NCI-H2107 treated with DMSO at 0.1 percent for 48 hours (cell line): ENCODE measurements at regions not wholly inside any gene's neighbourhood (a gene's known extent, or its start where the extent isn't known, plus 50 kb on each side); places are given as distances from the start of the nearest gene placed in this dataset.

Source experiments
- DNase-seq: peaks from one replicate; lab custom pipeline; 2025; ENCODE audit not compliant: unreplicated experiment; lab: John Stamatoyannopoulos, UW

DNA sequence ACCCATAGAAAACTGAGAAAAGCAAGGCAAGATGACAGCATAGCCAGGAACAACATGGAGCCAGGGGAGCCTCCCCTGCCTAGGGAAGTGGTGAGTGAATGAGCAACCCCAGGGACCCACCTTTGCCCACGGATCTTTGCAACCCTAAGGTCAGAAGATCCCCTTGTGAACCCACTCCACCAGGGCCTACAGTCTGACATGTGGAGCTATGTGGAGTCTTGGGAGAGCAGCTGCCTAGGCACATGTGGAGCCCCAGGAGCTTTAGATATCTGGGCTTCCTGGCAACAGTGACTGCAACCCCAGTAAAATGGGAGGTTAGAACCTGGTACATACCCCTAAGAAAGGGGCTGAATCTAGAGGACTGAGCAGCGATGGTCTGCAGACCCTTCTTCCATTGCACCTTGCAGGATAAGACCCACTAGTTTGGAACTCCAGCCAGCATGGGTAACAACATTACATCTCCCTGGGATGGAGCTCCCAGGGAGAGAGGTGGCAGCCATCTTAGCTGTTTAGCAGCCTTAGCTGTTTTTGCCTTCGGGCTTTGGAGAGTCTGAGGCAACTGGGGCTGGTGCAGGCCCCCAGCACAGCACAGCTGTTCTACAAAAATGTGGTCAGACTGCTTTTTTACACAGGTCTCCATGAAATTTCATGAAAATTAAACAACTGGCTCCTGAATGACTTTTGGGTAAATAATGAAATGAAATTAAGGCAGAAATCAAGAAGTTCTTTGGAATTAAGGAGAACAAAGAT, 104.7 kb upstream of the TRIM2 start:
- DNase-seq = no peak

GRCh38 chr4:153106736-153107135, 97.5 kb upstream of the TRIM2 start:
- DNase-seq = peak; percentile 51

- DNase-seq = no peak
Measured at GRCh38 chr4:153107246-153107645, 97.0 kb upstream of the TRIM2 start.

DNA sequence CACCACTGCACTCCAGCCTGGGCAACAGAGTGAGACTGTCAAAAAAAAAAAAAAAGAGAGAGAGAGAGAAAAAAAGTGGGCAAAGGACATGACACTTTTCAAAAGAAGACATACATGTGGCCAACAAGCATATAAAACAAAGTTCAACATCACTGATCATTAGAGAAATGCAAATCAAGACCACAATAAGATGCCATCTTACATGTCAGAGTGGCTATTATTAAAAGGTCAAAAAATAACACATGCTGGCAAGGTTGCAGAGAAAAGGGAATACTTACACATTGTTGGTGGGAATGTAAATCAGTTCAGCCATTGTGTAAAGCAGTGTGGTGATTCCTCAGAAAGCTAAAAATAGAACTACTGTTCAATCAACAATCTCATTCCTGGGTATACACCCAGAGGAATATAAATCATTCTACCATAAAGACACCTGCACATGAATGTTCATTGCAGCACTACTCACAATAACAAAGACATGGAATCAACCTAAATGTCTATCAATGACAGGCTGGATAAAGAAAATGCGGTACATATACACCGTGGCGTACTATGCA, 94.9 kb upstream of the TRIM2 start:
- DNase-seq = no peak

DNA sequence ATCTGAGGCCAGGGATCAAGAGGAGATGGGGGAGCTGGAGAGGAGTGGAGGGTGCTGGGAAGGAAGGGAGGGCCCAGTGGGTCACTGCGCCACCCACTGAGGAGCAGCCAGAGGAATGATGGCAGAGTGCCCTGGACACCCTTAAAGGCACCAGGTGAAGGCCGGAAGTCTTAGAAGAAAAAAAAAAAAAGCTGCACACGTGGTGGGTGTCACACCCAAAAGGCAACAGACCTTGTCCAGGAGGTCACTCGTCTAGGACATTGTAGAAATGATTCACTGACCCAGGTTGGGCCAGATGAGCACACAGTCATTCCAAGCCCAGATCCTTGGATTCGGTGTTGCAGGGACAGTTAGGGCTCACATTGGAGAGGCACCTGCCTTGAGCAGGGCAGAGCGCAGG, 93.5 kb upstream of the TRIM2 start:
- DNase-seq = no peak

DNA sequence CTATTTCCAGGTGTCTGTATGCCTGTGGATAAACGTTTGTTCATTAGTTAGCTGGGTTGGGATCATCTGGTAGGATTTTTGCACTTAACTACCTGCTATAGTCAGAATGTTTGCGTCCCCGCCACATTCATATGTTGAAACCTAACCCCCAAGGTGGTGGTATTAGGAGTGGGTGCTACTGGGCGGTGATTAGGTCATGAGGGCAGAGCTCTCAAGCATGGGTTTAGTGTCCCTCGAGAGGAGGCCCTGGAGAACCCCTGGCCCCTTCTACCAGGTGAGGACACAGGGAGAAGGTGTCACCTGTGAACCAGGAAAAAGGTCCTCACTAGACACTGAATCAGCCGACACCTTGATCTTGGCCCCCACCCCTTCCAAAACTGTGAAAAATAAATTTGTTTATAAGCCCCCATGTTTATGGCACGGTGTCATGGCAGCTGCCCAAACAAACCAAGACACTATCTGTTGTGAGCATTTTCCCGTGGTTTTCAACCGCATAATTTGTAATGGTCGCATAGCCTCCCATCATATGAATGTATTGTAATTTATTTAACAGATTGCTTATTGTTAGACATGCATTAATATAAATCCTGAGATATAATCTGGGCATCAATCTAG, 92.7 kb upstream of the TRIM2 start:
- no peak for DNase-seq

DNA sequence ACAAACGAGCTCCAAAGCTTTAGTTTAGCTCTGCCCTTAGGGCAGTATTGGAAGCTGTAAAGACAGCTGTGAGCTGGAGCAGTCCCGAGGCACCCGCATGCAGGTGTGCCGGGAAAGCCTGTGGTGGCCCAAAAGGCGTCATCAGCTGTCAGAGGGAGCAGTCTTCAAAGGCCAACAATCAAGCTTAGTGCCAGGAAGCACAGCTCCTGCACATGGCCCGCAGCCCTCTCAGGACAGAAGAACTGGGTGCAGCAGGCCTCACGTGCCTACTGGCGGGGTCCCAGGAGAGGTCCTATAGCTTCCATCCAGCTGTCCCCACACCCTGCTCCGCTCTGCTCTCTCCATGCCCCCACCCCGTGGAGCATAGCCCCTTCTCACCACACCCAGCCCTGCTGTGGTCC, 92.2 kb upstream of the TRIM2 start:
- peak; percentile 2 for DNase-seq

DNA sequence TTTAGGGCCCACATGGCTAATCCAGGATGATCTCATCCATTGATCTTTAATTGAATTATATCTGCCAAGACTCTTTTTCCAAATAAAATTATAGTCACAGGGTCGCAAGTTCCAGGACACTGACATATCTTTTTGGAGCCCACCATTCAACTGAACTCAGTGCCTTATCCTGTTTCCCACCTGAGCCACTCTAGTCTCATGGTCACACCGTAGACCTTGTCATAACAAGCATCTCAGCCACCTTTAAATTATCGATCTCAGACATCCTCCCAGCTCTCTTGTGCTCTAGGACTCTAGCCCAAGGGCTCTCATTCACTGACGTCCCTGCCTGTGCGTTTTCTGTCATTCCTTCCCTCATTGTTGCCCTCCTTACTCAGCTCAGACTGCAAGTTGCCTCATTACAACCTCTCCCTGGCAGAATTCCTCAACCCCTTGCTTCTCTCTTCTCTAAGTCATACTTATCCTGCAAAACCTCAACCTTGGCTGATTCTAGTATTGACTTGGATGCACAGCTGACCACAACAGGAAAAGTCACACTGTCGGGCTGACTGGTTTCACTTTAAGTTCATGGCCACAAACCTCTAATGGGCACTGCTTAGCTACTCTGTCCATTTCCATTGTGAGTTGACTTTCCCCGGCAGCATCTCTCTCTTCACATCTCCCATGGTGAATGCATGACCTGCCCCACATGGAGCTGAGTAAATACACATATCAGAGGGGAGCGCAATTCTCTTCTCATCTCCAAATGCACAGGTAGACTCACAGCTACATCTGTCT, 91.0 kb upstream of the TRIM2 start:
- no peak for DNase-seq

GRCh38 chr4:153113838-153114105, 90.5 kb upstream of the TRIM2 start:
- no peak for DNase-seq

DNA sequence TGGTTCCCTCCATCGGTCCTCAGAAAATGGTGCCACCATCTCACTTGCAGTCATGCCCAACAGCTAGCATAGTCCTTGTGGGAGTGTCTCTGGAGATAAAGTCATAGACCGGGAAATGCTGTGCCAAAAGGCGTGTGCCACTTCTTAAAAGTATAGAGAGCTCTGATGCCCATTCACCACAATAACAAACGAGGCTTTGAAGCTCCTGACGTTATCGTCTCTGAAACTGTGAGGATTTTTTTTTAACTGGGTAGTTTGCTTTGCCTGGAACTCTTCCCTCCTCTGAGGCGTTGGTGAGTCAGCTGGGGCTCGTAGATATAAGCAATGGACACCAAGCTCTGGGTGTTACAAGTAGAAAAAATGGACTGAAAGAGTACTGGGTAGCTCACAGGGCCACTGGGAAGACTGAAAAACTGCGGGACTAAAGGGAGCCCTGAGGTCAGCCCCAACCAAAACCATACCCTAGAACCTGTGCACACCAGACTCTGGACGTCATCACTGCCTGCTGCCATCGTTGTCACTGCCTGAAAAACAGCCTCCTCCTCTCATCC, 89.4 kb upstream of the TRIM2 start:
- no peak for DNase-seq

DNA sequence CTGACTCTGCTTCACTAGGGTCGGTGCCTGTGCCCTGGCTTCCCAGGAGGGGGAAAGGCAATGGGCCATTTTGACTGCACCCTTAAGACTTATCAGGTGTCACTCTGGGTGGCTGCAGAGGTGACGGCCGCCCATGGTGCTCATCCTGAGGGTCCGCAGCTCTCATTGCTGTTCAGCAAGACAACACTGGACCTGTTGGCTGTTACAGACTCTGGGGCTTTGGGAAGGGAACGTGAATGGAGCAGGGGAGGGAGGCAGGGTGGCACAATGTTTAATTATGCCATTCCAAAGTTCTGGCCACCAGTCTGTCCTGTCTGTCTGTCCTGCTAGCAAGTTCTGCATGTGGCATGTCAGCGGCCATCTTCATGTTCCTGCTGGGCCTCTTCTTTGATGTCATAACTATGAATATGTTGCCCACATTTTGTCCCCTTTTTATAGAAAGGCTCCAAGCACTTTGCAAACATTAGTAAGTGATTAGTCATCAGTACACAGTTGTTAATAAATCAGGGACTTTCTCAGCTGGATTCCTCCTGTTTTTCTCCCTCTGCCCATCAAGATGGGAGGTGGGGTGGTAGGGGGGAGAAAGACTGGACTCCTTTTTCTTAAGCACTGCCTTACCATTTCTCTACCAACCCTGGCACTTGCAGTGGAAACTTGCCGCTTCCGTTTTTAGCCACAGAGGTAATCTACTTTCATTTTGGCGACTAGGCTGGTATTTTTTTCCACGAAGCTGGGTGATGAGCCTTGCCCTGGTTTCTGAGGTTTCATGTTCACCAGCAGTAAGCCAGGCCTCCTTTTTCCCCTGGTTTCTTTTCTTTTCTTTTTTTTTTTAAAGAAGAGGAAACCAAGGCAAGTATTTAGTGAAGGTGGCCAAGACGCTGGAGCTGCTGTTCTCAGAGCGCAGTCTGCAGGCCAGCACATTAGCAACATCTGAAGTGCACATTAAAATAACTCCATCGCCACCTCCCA, 88.6 kb upstream of the TRIM2 start:
- no peak for DNase-seq

DNA sequence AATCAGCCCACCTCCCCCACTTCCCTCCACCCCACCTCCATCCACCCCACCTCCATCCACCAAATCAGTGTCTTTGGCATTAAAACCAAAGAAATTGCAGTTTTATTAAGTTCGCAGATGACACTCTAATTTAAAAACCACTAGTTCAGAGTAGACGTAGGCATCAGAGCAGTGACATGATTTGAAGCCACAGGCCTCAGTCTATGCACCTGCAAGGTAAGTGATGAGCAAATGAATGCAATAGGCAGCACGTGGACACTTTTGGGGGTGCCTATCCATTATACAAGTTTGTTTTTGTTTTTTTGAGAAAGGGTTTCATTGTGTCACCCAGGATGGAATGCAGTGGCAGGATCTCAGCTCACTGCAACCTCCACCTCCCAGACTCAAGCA, 88.0 kb upstream of the TRIM2 start:
- no peak for DNase-seq

DNA sequence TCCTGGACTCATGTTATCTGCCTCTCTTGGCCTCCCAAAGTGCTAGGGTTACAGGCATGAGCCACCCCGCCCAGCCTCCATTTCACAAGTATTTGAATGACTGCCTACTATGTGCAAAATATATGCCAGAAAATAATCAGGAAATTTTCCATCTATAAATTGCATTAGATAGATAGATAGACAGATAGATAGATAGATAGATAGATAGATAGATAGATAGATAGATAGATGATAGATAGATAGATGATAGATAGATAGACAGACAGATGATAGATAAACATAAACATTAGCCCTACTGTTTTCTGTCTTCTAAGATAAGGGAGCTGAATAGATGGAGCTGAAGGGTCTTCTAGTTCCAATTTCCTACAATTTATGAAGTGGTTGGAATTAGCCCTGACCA, 87.4 kb upstream of the TRIM2 start:
- no peak for DNase-seq

- DNase-seq = no peak
Measured at GRCh38 chr4:153117554-153117953, 86.7 kb upstream of the TRIM2 start.

GRCh38 chr4:153119626-153120025, 84.6 kb upstream of the TRIM2 start:
- DNase-seq = no peak

GRCh38 chr4:153120235-153120634, 84.0 kb upstream of the TRIM2 start:
- DNase-seq = no peak

GRCh38 chr4:153122855-153123254, 81.4 kb upstream of the TRIM2 start:
- DNase-seq = no peak

- DNase-seq = no peak
Measured at GRCh38 chr4:153126137-153126536, 78.1 kb upstream of the TRIM2 start.

- DNase-seq = peak; percentile 56
Measured at GRCh38 chr4:153127760-153128494, 76.3 kb upstream of the TRIM2 start.

DNA sequence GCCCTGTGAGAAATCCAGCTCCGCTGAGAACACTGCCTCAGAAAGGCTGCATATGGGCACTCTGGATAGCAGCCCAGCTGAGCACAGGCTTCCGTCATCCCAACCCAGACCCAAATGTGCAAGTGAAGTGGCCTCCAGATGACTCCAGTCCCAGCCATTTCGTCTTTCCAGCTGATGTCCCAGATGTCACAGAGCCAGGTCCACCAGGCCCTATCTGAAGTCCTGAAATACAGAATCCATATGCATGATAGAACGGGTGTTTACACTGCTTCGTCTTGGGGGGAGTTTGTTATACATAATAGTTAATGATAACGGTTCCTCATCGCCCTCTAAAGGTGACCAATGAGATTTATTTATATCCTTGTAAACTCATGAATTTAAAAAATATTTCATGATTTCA, 72.6 kb upstream of the TRIM2 start:
- no peak for DNase-seq
